WTC11 (cell line): ENCODE measurements at regions not wholly inside any gene's neighbourhood (a gene's known extent, or its start where the extent isn't known, plus 50 kb on each side); places are given as distances from the start of the nearest gene placed in this dataset.

Source experiments
- TEAD1 ChIP-seq: sonication (generic); formaldehyde crosslinking; IDR thresholded peaks from 2 replicates; pipeline ENCODE4 v1.8.0; 2022; ENCODE audit warnings: mild to moderate bottlenecking, missing genetic modification reagents
- ZNF512 ChIP-seq: sonication (generic); formaldehyde crosslinking; IDR thresholded peaks from 2 replicates; pipeline ENCODE4 v1.8.1; 2022; ENCODE audit warnings: missing genetic modification reagents, borderline replicate concordance
- TF ChIP-seq, protein P1 (sequence below): sonication (generic); formaldehyde crosslinking; IDR thresholded peaks from 2 replicates; pipeline ENCODE4 v1.8.1; 2023; ENCODE audit warnings: mild to moderate bottlenecking, missing genetic modification reagents, moderate library complexity

GRCh38 chr5:109529520-109529919, 119.7 kb upstream of the PJA2 start:
- no peak for TF ChIP-seq TEAD1 (CRISPR knock-in tag)
- no peak for TF ChIP-seq ZNF512 (CRISPR knock-in tag)
- TF ChIP-seq, protein P1, sequence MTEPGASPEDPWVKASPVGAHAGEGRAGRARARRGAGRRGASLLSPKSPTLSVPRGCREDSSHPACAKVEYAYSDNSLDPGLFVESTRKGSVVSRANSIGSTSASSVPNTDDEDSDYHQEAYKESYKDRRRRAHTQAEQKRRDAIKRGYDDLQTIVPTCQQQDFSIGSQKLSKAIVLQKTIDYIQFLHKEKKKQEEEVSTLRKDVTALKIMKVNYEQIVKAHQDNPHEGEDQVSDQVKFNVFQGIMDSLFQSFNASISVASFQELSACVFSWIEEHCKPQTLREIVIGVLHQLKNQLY, result no peak
